GM08714 (cell line): ENCODE measurements at regions not wholly inside any gene's neighbourhood (a gene's known extent, or its start where the extent isn't known, plus 50 kb on each side); places are given as distances from the start of the nearest gene placed in this dataset.
"Not testable (repeated sequence)": the region's sequence is repeated elsewhere in the genome, so short reads cannot be mapped to it uniquely, and the experiment has no call there.

Experiments
- H3K4me3 ChIP-seq: fragments of 200-500 bp; sonication (Bioruptor generic); 2 replicates; pipeline ENCODE4 v1.5.1; 2014; ENCODE audit warnings: mild to moderate bottlenecking, low read length, inconsistent platforms
- ZNF274 ChIP-seq: IDR thresholded peaks from 2 replicates; pipeline ENCODE4 v1.6.1; 2012; ENCODE audit warnings: mild to moderate bottlenecking, low read depth, low read length

DNA sequence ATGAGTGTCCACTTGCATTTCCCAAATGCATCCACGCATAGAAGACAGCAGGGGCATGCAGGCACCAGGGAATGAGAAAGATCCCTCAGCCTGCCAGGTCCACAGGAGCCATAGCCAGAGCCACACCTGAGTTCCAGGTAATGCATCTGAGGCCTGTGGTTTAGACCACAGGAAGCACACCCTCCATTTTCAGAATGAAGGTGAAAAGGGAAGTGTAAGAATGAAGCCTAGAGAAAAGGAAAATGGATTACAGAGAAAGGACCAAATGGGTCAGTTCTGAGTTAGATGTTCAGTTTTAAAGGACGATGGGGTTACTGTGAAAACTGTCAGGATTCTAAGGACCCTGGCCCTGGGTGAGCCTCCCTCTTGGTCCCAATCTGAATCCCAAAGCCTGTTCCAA, 1283.2 kb downstream of the TMEM121 start:
- TF ChIP-seq ZNF274 = no peak
- H3K4me3 ChIP-seq = no peak overlapping the region

DNA sequence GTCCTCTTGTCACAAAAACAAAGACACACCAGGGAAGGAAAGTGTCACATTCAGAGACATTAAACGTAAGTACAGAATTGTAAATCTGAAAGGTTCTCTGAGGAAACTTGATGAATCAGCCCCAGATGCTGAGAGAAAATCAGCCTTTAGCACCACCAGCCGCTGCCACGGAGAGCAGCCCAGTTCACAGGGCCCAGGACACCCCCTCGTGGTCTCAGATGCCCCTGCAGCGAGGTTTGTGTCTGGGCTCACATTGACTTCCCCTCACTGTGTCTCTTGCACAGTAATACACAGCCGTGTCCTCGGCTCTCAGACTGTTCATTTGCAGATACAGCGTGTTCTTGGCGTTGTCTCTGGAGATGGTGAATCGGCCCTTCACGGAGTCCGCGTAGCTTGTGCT, 1283.8 kb downstream of the TMEM121 start:
- H3K4me3 ChIP-seq = not testable (repeated sequence)

DNA sequence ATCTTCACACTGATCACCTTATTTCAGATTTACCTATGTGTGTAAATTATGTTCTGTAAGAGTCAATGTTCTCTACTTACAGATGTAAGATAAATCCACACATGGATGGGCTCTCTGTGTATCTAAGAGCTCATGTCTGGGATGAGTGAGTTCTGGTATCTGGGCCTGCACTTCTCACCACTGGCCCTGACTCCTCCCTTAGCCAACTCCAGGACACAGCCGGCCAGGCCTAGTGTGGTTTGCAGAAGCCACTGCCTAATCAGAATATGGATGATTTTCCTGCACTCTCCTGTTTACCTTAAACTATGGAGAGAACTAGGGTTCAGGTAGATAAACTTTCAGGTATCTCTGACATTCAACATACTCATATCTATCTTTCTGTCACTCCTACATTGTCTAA, 1284.8 kb downstream of the TMEM121 start:
- TF ChIP-seq ZNF274 = no peak
- no peak overlapping the region for H3K4me3 ChIP-seq

DNA sequence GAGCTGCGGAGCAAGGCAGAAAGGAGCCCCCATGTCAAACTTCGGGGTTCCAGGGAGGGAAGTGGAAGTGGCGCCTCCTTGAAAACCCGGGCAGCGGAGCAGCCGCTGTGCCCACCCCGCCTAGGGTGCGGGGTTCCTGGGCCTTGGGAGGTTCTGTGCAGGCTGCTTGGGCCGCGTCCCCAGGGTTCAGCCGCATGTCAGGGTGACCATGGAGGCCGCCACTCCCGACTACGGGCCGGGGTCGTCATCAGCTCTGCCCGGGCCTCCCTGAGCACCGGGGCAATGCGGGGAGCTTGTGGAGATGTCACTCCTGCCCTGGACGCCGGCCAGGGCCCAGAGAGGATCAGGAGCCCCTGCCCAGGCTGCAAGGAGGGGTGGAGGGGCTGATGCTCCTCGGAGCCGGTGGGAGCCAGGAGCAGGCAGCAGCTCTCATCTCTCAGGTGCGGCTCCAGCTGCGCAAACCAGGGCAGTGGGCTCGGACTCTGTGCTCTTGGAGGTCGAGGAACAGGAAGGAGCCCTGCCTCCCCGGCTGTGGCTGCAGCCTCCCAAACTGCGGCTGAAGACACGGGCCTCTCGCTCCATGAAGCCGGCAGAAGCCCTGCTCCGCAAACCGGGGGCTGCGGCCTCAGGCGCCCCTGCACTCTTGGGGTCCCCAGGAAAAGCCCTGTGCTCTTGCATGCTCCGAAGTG, 1286.5 kb downstream of the TMEM121 start:
- TF ChIP-seq ZNF274 = no peak
- H3K4me3 ChIP-seq = no peak overlapping the region

DNA sequence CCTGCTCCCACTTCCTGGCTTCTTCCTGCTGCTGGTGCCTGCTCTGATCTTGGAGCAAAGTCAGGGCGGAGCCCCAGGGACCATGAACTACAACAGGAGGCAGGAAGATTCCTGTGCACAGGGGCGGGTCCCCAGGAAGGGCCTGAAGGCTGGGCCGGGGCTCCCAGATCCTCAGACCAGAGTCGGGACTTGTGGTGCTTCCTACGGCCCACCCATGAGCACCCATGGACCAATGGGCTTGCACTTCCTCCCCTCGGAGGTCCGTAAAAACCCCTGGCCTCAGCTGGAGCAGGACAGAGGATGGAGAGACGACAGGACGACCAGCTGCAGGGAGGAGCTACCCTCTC, 1287.1 kb downstream of the TMEM121 start:
- TF ChIP-seq ZNF274 = no peak
- no peak overlapping the region for H3K4me3 ChIP-seq

DNA sequence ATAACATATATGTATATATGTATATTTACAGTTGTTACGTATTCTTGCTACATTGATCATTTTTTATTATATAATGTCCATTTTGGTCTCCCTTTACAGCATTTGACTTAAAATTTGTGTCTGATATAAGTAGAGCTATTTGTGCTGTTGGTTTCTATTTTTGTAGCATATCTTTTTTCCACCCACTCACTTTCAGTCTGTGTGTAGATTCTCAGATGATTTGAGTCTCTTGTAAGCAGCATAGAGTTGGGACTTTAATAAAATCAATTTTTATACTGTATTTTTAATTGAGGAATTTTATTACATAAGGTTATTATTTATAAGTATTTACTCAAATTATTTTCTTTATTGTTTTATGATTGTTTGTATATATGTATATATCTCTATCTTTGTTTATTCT, 1293.7 kb downstream of the TMEM121 start:
- no peak overlapping the region for H3K4me3 ChIP-seq
- TF ChIP-seq ZNF274 = no peak

DNA sequence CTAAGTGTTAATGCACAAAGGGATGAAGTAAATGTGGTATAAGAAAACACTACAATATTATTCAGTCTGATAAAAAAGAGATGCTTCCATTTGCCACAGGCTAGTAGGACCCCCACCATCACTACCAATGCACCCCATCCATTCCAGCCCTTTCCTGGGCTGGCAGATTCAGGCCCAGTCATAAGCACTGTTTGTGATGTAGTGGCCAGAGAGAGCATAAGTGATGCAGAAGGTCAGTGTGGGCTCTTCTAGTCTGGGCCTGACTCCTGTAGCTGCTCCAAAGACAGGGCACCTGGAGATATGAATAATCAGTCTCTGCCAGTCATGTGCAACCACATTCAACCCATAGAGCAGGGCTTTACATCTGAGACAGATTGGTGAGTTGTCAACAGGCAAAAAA, 1294.7 kb downstream of the TMEM121 start:
- no peak overlapping the region for H3K4me3 ChIP-seq
- no peak for TF ChIP-seq ZNF274

DNA sequence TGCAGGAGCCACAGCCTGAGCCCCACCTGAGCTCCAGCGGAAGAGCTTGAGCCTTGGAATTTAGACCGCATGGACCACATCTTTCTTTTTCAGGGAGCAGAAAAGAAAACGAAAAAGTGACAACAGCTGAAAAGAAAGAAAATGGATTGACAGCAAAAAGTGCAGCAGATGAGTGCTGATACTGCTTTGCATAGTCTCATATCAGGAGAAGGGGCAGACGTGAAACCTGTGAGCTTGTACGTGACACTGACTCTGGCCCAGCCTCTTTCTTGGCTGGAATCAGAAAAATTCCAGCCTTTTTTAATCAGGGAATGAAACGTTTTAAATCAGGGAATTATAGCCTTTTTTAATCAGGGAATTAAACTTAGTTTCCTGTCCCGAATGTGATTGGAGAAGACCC, 1296.5 kb downstream of the TMEM121 start:
- no peak for TF ChIP-seq ZNF274
- no peak overlapping the region for H3K4me3 ChIP-seq

DNA sequence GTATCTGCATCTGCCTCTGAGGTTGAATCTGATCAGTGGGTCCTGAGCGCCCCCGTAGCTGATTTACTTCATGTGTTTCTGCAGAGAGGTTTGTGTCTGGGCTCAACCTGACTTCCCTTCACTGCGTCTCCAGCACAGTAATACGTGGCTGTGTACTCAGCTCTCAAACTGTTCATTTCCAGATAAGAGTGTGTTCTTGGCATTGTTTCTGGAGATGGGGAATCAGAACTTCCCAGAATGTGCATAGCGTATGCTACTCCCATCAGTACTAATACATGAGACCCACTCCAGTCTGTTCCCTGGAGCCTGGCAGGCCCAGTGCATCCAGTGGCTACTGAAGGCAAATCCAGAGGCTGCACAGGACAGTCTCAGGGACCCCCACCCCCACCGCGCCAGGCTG, 1297.2 kb downstream of the TMEM121 start:
- no peak overlapping the region for H3K4me3 ChIP-seq
- no peak for TF ChIP-seq ZNF274

DNA sequence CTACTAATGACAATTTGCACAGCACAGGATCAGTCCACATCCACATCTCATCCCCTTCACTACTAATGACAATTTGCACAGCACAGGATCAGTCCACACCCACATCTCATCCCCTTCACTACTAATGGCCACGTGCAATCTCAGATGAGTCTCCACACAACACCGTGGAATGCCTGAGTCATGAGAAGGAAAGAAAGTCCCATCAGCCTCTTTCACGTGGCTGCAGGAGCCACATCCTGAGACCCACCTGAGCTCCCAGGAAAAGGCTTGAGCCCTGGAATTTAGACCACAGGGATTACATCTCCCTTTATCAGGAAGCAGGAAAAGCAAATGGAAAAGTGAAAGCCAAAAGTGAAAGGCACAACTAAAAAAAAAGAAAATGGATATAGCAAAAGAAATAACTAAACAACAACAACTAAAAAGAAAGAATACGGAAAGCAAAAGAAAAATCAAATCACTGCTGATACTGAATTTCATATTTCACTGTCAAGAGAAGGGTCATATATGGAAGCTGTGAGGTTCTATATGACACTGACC, 1300.5 kb downstream of the TMEM121 start:
- no peak for TF ChIP-seq ZNF274
- H3K4me3 ChIP-seq = no peak overlapping the region

DNA sequence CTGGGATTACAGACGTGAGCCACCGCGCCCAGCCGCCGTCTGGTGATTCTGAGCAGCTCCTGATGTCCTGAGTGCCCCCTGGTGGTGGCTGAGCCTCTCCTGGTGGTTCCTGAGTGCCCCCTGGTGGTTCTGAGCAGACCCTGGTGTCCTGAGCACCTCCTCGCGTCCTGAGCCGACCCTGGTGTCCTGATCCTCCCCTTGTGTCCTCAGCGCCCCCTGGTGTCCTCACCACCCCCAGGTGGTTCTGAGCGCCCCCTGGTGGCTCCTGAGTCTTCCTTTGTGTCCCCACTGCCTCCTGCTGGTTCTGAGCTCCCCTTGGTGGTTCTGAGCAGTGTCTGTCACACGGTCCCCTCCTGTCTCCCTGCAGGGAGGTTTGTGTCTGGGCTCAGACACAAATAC, 1304.9 kb downstream of the TMEM121 start:
- TF ChIP-seq ZNF274 = no peak
- H3K4me3 ChIP-seq = no peak overlapping the region

DNA sequence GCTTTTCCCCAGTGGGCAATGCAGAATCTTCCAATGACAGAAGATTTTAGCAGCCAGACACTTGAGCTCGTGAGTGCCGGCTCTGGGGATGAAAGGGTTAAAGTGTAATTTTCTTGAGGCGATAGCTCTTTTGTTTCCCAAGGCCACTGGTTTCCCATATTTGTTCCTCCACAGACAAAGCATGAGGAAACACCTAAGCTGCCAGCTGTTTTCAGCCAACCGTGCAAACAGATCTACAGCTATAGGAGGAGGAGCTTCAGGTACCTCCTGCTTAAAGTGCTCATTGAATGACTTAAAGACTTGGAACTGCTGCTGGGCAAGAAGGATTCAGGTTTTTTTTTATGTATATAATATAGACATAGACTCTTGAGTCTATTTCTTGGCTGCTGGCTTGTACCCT, 1311.5 kb downstream of the TMEM121 start:
- no peak overlapping the region for H3K4me3 ChIP-seq
- TF ChIP-seq ZNF274 = no peak

DNA sequence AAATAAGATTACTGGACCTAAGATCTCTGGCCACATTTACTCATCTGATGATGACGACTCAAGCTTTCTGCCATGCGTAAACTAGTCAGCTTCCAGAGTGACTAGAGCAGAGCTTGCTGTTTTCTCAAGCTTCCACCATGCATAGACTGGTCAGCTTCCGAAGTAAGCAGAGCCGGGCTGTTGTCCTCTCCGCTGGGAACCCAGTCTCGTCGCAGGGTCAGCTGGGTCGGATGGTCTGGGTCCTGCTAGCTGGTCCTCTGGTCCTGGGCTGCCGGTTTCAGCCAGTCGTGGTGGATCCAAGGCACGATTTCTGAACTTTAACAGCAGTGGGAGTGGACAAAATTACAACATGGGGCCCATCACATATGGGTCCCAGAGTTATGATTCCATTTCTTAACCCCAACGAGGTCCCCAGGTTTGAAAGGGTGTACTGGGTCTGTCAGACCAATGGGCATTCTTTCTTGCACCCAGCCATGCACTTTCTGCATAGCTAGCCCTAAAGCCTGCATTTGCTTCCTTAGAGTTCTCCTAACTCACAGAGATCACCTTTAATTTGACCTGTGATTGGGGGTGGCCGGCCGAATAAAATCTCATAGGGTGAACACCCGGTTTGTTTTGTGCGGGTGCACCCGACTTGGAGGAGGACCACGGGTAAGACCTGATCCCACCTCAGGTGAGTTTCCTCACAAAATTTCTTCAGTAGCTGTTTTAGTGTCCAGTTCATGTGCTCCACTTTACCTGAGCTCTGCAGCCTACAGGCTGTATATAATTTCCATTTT, 1312.8 kb downstream of the TMEM121 start:
- H3K4me3 ChIP-seq = no peak overlapping the region
- TF ChIP-seq ZNF274 = no peak

DNA sequence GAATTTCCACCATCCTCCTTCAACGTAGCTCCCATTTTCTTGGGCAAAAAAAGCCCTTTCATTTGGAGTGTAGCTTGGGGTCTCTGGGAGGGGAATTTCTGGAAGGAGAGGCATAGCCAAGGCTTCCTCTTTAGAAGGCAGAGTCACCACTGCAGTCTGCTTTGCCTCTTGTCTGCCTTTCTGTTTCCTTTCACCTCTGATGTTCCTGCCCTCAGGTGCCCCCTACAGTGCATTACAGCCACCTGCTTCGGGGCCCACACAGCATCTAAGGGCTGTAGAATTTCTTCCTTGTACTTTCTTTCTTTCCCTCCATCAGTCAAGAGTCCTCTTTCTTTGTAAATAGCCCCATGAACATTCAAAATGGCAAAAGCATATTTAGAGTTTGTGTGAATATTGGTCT, 1313.9 kb downstream of the TMEM121 start:
- no peak for TF ChIP-seq ZNF274
- H3K4me3 ChIP-seq = no peak overlapping the region

DNA sequence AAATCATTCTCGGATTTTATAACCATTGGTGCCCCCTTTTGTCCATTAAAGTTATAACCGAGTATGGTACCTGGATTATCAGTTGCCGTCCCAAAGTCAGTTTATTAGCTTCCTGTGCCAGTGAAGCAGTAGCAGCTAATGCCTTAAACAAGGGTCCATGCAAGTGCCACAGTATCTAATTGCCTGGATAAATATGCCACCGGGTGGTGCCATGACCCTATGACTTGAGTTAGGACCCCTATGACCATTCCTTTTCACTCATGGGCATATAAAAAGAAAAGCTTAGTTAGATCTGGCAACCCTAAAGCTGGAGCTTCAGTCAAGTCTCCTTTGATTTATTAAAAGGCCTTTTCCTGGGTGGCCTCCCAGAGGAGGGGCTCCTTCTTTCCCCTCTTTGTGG, 1314.6 kb downstream of the TMEM121 start:
- TF ChIP-seq ZNF274 = no peak
- no peak overlapping the region for H3K4me3 ChIP-seq
